HG03520 (cell line): ENCODE measurements at regions not wholly inside any gene's neighbourhood (a gene's known extent, or its start where the extent isn't known, plus 50 kb on each side); places are given as distances from the start of the nearest gene placed in this dataset.

Experiments
- ATAC-seq: cut with Tn5 transposase; IDR thresholded peaks from one replicate; pipeline ENCODE4 v1.9.1; 2021; ENCODE audit warnings: mild to moderate bottlenecking, moderate library complexity; ENCODE audit not compliant: unreplicated experiment

GRCh38 chr5:4855036-4855435 is 285.1 kb upstream of the ADAMTS16 start:
- ATAC-seq, result no peak

DNA sequence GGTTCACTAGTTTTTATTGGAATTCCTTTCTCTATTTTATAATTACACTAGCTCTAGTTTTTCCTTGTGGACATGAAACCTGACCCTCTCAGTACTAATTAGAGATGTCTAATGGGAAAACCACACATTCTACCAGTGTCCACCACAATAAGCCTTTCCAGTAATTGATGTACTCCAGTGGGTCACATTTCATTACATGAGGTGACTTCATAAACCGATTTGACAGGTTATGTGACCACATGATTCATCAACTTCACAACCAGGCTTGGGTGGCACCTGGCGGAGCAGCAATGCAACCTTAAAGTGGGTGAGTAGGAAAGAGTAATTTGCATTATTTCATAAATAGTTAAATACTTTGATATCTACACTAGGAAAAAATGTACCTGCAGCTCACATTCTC is 284.2 kb upstream of the ADAMTS16 start:
- ATAC-seq, result no peak

- no peak for ATAC-seq
Observed at GRCh38 chr5:4857761-4858160, 282.4 kb upstream of the ADAMTS16 start.

DNA sequence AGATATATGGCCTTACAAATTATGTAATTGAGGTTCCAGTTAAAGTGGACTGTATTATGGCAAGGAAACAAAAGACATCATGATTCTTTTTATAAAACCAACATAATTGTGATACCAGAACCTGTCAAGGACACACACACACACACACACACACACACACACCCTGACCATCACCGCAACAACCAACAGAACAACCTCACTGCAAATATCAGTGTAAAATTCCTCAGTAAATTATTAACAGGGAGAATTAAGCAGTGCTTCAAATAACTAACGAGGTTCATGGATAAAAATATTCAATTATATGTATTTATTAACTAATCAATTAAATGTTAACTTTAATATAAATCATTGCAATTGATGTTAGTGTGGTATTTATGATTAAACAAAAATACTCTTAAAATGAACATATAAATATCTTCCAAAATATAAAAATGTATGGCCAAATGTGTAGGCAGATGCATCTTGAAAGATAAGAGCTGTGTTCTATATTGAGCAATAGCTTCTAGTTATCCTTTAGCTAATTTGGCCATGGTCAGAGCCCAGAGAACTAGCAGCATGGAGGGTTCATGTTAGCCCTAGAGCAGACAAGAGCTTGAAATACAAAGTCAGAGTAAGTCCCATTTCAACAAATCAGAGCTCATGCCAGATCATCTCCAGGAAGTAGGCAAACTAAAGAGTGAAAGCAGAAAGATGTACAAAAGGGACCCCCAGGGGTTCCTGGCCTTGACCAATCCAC is 280.5 kb upstream of the ADAMTS16 start:
- ATAC-seq, result no peak

- ATAC-seq, result no peak
Observed at GRCh38 chr5:4860631-4861030, 279.5 kb upstream of the ADAMTS16 start.

DNA sequence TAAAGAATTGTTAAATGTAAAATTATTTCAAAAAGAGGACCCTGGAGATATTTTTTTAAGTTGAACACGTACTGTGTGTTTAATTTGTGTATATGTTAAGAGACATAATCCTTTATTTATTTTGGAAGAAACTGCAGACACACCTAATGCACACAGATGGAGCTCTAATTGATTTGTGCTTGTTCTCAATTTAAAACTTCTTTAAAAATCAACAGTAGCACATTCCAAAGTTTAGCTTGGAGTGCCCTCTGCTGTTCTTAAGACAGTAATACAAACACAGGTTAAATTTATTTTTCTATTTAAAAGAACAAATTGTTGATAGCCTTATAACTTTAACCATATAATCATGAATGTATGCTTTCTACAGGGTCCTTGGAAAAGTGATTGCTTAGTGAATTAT is 277.6 kb upstream of the ADAMTS16 start:
- ATAC-seq, result no peak

DNA sequence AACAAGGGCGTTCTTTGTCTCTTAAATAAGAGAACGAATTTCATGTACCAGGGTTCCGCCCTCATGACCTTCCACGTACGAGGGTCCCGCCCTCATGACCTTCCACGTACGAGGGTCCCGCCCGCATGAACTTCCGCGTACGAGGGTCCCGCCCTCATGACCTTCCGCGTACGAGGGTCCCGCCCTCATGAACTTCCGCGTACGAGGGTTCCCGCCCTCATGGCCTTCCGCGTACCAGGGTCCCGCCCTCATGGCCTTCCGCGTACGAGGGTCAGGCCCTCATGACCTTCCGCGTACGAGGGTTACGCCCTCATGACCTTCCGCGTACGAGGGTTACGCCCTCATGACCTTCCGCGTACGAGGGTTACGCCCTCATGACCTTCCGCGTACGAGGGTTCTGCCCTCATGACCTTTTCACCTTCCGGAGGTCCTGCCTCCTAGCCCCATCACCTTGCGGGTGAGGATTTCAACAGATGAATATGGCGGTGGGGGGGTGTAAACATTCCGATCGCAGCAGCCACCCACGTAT is 273.9 kb upstream of the ADAMTS16 start:
- ATAC-seq, result no peak

DNA sequence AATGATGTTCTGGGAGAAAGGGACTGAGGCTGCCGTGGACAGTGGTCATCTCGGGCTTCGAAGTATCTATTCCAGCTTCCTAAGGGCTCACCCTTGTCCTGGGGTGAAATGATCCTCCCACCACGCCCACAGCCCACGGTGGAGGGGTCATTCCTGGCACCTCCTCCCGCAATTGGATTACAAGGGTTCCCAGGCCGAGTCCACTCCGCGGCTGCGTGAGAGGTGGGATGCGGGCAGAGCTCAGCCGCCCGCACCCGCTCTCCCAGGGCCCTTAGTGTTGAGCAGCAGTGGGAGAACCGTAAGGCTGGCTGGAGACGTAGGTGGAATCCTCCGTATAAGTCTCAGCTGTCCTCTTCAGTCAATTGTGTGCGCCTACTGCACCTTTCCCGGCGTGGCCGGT is 273.3 kb upstream of the ADAMTS16 start:
- ATAC-seq, result no peak

- no peak for ATAC-seq
Observed at GRCh38 chr5:4868140-4868735, 271.9 kb upstream of the ADAMTS16 start.

- no peak for ATAC-seq
Observed at GRCh38 chr5:4873652-4874051, 266.5 kb upstream of the ADAMTS16 start.

GRCh38 chr5:4874097-4874496 is 266.0 kb upstream of the ADAMTS16 start:
- no peak for ATAC-seq

GRCh38 chr5:4875942-4876341 is 264.2 kb upstream of the ADAMTS16 start:
- no peak for ATAC-seq

GRCh38 chr5:4876804-4877203 is 263.3 kb upstream of the ADAMTS16 start:
- no peak for ATAC-seq

GRCh38 chr5:4877579-4877978 is 262.6 kb upstream of the ADAMTS16 start:
- ATAC-seq, result no peak

GRCh38 chr5:4879075-4879474 is 261.1 kb upstream of the ADAMTS16 start:
- ATAC-seq, result no peak

GRCh38 chr5:4879693-4880303 is 260.3 kb upstream of the ADAMTS16 start:
- ATAC-seq, result no peak

GRCh38 chr5:4880304-4880741 is 259.8 kb upstream of the ADAMTS16 start:
- no peak for ATAC-seq

DNA sequence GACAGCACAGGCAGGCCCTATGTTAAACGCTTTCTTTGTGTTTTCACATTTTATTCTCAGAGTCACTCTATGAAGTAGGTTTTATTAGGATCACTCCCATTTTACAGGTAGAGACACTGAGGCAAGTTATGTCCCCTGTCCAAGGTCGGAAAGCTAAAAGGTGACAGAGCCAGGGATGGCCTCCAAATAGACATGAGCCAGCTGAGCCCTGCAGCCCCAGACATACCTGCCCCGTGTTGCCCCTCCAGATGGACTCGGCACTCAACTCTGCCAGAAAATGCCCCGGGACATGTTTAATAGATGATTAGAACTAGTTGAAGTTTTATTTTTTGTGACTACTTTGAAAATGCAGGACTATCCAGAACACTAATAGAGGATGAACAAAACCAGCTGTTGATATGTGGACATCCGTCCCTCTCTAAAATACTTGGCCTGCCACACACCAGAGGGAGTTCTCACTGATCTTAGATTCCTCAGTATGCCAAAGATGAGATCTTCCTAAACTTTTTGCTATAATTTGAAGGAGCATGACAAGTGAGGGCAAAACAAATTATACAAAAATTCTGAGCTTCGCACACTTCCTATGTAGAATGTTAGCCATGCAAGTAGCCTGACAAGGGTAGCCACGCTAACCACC is 258.6 kb upstream of the ADAMTS16 start:
- no peak for ATAC-seq

DNA sequence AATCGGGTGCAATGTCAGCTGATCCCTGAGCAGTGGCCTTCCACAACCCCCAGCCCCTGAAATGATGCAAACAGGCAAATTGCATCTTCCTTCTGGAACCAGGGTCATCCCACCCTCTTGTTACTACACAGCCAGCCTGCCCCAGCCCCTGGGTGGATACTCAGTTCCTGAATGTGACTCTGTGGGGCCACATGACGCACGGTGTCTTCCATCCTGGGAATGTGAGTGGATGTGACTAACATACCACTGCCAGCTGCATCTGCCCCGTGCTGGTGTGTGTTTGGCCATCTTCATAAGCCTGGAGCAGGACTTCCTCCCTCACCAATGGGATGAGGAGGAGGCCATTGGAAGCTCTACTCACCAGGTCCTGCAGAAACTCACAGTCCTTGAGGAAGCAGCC is 257.9 kb upstream of the ADAMTS16 start:
- no peak for ATAC-seq

GRCh38 chr5:4883360-4883759 is 256.8 kb upstream of the ADAMTS16 start:
- ATAC-seq, result no peak

- ATAC-seq, result no peak
Observed at GRCh38 chr5:4893063-4893744, 246.9 kb upstream of the ADAMTS16 start.
